CD4-positive, alpha-beta T cell treated with Interleukin-10 for 1 hour (primary cell): ENCODE measurements at regions not wholly inside any gene's neighbourhood (a gene's known extent, or its start where the extent isn't known, plus 50 kb on each side); places are given as distances from the start of the nearest gene placed in this dataset.

Experiments used
- DNase-seq: peaks from one replicate; pipeline ENCODE4 v3.0.0-alpha.2; 2020

DNA sequence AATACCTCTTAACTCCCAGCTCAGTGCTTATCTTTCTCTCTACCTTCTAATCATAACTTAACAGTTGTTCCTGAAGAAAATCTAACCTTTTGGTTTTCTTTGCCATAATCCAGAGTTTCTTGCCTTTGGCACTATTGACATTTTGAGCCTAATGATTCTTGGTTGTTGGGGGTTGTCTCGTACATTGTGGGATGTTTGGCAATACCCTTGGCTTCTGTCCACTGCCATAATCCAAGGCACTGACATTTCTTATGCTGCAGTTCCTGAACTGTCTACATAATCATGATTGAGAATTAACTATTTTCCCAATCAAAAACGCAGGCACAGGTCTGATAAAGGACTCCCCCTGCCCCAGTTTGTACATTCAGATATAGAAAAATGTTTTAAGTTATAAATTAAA lies 203.2 kb upstream of the MEX3C start:
- no peak for DNase-seq

DNA sequence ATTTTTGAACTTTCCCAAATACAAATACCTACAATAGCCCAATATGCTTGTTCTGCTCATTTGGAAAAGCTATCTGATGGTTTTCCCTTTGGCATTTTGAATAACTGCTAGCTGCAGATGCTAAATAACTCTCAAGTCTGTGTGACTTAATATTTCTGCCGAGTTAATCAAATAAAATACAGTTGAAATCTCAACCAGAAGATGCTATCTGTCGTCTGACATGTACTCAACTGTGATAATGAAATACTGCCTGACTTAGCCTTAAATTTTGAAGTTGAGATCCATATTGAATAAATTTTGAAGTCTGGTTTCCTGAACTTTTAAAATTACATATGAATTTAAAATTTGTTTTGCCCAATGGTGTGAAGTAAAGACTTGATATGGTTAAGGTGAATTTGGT lies 204.4 kb upstream of the MEX3C start:
- no peak for DNase-seq

DNA sequence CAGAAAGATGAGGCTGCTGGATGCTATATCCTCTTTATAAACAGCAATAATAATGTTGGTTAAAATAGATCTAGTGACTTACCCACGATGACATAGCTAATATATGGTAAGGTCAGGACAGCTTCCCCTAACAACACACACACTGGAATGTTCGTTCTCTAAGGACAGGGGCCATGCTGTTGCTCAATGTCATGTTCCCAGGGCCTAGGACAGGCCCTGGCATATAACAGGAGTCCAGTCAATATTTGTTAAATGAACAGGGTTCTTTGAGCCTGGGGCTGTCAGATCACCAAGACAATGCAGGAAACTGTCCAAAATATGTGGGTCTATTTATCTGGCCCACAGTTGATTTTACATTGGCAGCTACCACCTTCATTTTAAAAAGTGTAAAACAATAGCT lies 207.1 kb upstream of the MEX3C start:
- no peak for DNase-seq

DNA sequence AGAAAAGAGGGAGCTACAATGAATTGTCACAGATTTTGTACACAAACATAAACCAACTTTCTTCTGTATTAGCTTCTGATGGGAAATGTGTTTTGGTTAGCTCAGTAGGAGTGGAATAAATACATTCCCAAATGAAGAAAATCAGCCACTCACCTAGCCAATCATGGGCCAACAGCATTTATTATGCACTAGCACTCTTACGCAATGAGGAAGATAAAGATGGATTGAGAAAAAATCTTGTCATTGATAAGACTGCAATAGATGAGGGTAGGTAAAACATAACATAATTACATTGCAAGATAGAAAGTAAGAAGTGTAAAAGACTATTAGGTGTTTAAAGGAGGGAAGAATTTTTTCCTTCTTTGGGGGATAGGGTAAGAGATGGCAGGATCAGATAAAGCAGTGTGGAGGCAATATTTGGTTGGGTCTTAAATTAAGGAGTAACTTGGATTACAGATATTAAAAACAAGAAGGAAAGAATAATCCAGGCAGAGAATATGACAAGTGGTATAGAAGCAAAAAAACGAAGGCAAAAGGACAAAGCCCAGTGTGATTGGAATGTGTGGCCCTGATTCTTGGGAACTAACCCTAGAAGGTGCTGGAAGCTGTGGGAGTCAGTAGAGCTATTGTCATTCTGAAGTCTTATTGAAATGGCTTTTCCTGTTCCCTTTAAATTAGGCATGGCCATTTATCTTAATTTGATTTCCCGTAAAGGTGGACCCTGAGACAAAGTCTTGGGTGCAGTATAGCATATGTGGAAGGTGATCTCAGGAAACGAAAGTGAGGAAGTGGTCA lies 208.4 kb upstream of the MEX3C start:
- no peak for DNase-seq

DNA sequence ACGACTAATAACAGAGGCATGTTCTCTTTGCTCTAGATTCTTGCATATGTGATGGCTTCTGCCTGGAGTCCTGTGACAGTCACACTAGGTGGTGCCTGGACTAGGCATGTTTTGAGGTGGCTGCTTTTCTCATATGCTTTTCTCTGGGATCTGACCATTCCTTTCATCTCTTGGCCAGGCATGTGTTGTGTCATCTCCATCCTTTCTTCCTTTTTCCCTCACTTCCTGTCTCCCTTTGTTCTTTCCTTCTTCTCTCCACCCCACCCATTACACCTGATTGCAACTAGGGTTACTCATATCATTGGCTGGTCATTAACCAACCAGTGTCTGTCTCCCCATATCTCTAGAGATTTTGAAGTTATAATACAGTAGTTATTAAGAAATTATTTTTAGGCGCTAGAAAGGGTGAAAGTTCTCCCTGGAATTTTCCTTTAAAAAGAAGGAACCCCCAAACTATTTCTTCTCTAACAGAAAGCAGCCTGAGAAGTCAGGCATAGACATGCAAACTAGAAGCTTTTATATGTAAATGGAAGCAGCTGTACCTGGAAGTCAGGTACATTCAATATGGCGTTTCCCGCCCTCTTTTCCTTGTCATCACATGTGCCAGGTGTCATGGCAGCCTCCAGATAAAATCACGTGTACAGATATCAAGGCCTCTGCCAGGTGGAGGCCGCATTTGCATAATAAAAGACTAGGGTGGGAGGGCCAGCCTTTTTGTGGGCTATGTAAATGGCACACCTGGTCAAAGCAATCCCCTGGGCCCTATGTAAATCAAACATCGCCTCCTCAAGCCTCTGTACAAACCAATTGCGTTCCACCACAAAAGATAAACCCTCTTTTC lies 220.4 kb upstream of the MEX3C start:
- no peak for DNase-seq

DNA sequence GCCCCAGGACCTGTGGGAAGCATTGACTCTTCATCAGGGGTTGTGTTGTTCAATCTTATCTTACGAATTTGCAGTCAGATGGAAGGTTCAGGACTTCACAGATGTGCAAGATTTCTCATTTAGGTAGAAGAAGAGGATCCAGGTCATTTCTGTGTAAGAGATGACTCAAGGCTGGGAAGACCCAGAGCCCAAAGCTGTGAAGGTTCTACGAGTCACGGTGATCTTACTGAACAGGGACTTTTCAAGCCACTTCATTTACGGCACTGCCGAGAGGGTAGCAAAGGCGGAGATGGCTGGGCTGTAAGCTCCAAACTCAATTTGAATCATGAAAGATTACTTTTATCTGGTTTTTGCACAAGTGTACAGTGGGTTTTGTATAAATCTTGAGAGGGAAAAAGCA lies 228.0 kb upstream of the MEX3C start:
- no peak for DNase-seq

DNA sequence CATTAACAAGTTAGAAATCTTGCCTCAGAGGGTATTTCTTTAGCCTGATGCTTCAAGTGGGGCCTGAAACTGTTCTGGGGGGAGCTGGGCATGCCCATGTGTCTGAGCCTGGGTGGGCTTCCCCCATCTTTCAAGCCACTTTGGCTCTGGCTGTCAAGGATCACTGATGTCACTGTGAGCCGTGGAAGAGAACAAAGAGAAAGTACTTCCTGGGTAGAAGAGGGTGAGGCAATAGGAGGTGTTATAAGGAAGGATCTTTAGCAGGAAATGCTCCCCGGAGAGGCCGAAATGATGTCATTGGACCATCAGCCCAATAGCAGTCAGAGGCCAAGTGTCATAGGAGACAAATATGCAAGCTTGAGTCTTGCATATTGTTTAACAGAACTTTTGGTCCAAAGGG lies 228.4 kb upstream of the MEX3C start:
- DNase-seq = no peak

DNA sequence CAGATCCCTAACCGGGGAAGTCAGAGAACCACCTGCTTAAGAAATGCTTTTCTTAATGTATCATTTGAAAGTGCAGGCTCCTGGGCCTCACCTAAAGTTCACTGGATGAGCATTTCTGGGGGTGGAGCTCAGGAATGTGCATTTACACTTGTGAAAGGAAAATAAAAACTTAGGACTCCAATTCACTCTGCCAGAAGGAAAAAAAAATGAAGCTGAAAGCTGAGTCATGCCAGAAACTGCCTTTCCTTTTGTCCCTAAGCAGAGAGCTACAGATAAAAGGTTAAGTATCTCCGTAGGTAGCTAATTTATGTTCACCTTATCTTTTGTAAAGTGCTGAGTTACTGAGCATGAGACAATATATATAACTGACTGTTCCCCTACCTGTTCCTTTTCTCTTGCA lies 229.5 kb upstream of the MEX3C start:
- DNase-seq = no peak

DNA sequence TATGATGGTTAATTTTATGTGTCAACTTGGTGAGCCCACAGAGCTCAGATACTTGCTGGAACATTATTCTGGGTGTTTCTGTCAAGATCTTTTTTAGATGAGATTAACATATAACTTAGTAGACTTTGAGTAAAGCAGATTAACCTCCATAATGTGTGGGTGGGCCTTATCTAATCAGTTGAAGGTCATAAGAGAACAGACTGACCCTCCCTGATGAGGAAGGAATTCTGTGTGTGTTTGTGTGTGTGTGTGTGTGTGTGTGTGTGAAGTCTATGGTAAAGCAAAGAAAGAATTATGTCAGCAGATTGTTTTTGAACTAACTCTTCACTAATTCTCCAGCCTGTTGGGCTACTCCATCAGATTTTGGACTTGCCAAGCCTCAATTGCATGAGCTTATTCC lies 232.2 kb upstream of the MEX3C start:
- no peak for DNase-seq

DNA sequence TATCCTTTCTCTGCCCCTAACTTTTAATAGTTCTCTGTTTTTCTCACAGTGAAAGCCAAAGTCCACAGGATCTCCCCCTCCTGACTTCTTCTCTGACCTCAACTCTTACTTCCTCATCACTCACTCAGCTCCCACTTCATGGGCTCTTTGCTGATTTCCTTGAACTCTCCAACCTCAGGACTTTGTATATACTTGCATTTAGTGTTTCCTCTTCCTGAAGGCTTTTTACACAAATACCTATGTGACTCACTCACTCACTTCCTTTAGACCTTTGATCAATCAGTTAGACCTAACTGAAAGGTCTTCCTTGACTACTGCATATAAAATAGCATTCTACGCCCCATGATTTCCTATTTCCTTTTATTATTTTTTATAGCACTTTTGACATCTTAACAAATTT lies 233.1 kb upstream of the MEX3C start:
- no peak for DNase-seq

DNA sequence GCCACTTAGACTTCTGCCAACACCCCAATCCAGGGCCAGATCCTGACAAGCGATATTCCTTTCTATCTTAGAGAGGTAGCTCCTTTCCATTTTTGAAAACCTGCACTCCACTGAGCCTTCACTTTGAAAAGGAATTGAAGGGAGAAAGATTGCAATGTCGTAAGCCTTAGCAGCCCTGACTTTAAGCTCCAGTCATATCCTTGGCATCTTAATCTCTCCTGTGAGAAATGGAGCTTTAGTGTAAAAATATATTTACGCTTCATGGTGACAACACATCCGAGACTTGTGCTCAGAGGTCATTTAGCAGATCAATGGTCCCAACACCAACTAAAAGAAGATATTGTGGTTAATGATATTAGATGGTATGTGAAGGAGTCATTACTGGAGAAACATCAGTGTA lies 235.8 kb upstream of the MEX3C start:
- DNase-seq = no peak

DNA sequence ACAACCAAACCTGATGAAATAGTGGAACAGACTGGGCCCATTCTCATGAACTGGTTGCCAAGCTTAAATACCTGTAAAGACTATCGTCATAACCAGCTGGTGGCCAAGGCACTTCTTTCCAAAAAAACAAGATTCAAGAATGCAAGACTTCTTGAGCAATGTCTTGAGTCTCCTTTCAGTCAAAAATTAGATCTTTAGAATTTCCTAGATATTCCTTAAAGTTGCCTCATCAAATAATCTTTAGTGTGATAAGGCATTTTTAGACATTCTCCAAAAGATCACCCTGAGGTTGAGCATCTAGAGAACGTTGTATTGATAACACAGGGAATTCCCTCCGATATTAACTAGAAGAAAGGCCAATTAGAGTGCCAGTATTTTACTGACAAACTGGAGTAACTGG lies 236.4 kb upstream of the MEX3C start:
- no peak for DNase-seq

DNA sequence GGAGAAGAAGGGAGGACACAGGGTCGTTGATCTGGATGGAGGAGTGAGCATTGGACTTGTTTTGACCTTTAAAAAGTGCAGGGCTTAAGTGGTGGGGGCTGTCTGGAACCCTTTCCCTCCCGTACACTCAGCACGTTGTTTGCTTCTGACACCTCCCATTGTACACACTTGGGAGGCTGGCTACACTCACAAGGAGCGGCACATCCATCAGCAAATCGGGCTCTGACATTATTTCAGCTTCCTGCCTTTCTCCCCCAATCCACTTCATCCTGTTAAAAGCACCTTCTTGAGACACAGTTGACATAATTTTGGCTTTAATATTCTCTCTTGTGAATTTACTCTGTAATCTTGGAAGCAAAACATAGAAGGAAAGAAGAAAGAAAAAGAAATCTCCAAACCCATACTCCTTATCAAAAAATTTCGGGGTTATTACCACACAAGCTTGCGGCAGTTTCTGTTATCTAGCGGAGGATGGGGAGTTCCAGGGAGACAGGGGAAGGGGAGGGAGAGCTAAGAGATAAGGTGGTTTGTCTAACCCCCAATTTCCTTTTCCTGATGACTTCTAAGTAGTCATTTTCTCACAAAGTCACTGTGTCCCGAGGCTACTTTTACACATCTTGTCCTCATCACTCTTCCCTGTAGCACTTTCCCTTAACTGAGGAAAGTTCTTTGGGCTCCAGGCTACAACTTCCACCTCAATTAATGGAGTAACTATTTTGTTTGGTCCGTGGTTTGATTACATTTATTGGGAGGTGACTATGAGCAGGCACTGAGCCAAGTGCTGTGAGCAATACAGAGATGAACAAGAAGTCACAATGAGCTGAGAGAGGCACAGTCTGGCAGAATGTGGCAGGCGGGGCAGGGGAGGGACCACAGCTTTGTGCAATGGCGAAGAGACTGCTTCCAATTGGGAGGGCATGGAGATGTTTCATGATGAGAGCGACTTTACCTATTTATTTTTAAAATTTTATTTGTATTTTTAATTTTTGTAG lies 240.1 kb upstream of the MEX3C start:
- no peak for DNase-seq

DNA sequence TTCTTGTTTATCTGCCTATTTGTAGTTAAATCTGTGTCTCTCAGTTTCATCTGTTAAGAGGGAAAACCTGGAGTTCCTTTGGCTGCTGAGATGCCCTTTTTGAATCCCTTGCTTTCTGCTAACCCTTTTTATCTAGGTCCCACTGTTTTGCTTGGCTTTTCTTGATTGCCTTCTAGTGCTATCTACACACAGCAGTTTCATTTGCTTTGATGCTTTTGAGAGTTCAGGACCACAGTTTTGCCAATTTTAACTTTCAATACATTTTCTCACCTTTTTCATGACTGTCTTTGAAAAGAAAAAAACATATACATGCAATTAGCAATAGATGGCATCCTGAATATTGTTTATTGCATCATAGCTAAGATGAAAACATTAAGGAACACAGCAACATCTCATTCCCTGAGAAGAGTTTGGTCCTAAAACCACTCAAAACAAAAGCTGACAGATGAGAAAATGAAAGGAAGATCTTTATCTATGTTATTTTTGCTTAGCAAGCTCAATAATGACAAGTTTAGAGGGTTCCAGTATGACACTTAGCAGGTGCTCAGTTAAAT lies 241.4 kb upstream of the MEX3C start:
- DNase-seq = no peak

DNA sequence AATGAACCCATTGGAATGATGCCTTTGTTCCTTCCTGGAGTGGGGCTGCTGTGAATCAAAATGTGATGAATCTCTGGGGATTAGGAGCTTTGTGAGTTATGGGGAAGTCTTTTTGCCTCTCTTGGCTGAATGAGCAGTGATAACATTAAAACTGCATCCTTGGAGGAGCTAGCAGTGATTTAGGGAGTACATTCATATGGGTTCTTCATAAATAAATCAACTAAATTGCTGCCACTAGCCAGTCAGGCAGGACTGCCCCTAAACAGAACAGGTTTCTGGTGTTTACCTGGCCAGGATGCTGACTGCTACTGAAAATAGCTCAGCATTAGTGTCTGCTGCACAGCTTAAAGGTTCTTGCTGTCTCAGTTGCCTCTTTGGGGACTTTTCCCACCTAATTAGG lies 244.5 kb upstream of the MEX3C start:
- no peak for DNase-seq

DNA sequence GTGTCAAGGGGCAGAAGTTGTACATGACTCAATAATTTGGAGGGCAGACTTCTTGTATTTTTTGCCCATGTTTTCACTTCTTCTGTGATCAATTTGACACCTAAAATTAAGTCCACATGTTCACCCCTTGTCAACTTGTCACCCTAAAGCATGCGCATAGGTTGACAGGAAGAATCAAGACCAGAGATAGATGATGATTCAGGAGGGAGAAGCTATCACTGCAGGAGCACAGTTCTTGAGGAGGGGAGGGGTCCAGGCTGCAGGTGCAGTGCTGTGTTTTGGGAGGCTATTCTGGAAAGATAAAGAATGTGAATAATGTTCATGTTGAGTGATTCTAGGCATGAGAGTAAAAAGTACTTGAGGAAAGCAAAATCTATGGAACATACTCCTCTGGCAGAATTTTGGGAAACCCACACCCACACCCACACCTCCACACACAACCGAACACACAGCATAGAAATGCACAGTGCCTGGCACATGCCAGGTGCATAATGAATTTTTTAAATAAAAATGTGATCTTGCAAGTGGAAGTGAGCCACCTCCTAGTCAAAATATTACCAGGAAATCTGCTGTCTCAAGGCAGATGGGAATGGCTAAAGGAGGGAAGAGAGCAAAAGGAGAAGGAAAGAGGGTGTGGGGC lies 249.2 kb upstream of the MEX3C start:
- DNase-seq = no peak

DNA sequence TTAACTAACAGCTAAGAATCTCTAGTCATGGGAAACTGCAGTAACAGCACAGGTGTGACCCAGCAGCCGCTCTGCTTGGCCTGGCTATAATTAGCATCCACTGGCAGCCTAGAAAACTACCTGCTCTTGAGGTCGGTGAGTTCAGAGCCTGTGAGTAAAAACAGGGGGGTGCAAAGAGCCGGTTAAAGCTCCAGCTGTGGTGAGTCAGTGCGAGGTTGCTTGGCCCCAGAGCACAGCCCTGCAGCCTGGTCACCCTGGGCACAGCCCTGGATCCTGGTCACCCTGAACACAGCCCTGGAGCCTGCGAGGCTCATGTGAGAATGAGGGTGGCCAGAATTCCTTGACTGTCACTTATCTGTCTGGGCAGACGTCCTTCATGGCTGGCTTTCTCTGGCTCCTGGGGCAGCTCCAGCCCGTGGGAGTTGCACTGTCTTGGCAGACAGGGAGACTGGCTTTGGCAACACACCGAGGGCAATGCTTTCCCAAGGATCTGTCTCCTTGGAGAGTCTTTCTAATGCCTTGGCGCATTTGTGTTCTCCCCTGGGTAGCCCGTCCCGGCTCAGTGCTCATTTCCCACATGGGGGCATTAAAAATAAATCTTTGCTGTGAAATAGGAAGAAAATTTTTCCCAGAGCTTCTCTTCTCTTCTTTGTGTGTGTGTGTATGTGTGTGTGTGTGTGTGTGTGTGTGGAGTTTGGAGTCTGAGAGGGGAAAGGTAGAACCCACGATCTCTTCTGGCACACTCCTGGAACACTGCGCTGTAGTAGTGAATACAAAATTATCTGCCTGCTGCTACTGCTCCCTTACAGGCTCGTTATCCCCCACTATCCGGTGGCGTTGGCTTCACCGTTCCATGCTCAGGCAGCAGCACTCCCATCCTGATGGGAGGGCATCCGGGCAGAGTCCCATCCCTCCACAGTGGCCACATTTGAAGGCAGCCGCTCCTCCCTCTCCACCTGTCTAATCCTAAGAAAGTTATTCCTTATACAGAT lies 250.2 kb upstream of the MEX3C start:
- no peak for DNase-seq

DNA sequence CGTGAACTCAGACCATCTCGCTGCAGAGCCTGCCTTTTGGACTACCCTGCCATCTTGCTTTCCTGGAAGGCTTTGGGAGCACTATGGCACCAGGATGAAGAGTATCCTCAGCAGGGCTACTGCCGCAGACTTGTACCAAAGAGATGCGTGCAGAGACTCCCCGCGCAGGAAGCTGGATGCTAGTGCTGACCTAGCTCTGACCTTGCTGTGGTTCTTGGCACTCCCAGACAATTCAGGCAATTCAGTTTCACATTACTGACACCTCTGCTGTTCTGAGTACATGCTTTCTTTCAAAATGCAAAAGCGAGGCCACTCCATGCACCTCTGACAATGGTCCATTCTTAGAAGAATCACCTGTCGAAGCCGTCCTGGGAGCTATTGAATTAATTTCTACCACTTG lies 251.5 kb upstream of the MEX3C start:
- DNase-seq = no peak

DNA sequence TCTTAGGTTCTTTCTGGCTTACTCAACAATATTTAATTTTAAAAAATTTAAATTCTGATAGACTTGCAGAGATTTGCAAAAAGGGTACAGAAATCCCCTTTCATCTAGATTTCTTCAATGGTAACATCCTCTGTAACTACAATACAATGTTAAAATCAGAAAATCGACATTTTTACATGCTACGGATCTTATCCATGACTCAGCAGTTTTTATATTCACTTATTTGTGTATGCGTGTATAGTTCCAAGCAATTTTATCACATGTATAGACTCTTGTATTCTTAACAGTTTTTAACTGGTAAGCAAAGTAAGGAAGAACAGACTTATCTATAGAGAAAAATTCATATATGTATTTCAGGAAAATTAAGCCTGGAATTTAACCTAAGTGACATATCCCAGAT lies 256.1 kb upstream of the MEX3C start:
- DNase-seq = no peak

DNA sequence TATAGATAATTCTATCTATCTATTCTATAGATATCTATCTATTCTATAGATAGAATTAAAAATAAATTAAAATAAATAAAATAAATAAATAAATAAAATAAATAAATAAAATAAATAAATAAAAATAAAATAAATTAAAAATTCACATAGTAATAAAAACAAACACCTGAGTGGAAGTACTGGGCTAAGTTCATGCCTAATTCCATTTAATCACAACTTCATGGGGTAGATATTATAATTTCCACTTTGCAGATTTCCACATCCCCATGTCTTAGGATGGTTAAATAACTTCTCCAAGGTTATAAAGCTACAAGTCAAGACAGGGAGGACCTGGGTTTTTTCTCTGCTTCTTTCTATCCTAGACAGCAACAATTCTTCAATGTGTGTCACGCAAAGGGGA lies 261.4 kb upstream of the MEX3C start:
- no peak for DNase-seq

DNA sequence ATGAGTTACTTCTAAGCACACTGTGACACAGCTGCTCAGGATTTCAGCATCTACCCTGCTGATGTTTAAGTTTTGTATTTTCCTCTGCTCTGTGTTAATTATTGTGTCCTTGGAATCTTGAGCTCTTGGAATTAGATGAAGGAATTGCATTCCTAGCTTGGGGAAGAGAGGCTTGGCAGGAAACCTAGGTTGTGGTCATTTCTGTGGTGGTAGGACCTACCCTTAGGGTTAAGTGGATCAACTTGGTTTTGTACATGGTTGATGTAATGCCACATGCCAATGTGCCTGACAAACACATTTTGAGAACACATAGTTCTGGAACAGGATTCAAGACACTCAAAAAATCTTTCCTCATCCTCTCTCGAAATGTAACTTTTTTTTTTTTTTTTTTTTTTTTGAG lies 264.5 kb upstream of the MEX3C start:
- DNase-seq = no peak
